HepG2 (cell line): ENCODE measurements at regions not wholly inside any gene's neighbourhood (a gene's known extent, or its start where the extent isn't known, plus 50 kb on each side); places are given as distances from the start of the nearest gene placed in this dataset.

Experiments used
- ATAC-seq: fragments of 200-7000 bp; cut with Tn5 transposase; 3 replicates; pipeline ENCODE4 v1.9.1; 2020; ENCODE audit warnings: mild to moderate bottlenecking, moderate library complexity
- BruUV-seq: library from RNA; stranded (reverse); fragments of 400-500 nt; replicated peaks from 2 replicates; lab custom pipeline; 2021; lab: Mats Ljungman, UMichigan
- CTCF ChIA-PET: fragments of 300-600 bp; formaldehyde crosslinking; extraction: SDS; loops from one replicate; lab custom pipeline; 2021; ENCODE audit warnings: low total read pairs, inconsistent platforms, low intra/inter-chr PET ratio; lab: Yijun Ruan, JAX
- POLR2A ChIA-PET: fragments of 350-600 bp; sonication (Branson Sonifier 250); formaldehyde crosslinking; loops from one replicate; lab custom pipeline; 2020; ENCODE audit warnings: antibody characterized with exemption, inconsistent platforms; lab: Yijun Ruan, JAX
- DNase-seq: peaks from one replicate; pipeline ENCODE4 v3.0.0-alpha.2; 2015; ENCODE audit warnings: low spot score
- FAIRE-seq: peaks from 3 replicates; lab custom pipeline; 2011; peaks lifted over from hg19 to GRCh38; lab: Jason Lieb, UNC
- H2AFZ ChIP-seq: one replicate; pipeline ENCODE4 v1.6.1; 2011; ENCODE audit warnings: low read length, inconsistent platforms
- H3K27ac ChIP-seq: fragments of 300-600 bp; 3 replicates; pipeline ENCODE4 v1.8.0; 2011; ENCODE audit warnings: mixed run types, mild to moderate bottlenecking, mixed read lengths, low read length, inconsistent platforms; ENCODE audit not compliant: insufficient read depth; ENCODE audit errors: extremely low read length
- H3K27me3 ChIP-seq, 2 experiments: fragments of 200-600 bp in 1 of 2; 2 replicates in 1 of 2; 3 replicates in 1 of 2; pipeline versions ENCODE4 v1.6.0 to v1.8.0; 2011; ENCODE audit warnings: low read length in 2 of 2, mild to moderate bottlenecking in 2 of 2, moderate library complexity in 2 of 2, inconsistent platforms in 1 of 2; ENCODE audit not compliant: insufficient read depth in 2 of 2, control insufficient read depth in 1 of 2
- H3K36me3 ChIP-seq, 2 experiments: fragments of 200-600 bp in 1 of 2; replicated peaks in 1 of 2; 2 replicates in 1 of 2; 3 replicates in 1 of 2; pipeline versions ENCODE4 v1.5.1 to v1.8.0; 2011; ENCODE audit warnings: low read length in 2 of 2, inconsistent platforms in 1 of 2; ENCODE audit not compliant: insufficient read depth in 2 of 2, control insufficient read depth in 1 of 2
- H3K4me1 ChIP-seq: 2 replicates; pipeline ENCODE4 v1.5.1; 2012; ENCODE audit warnings: low read length, inconsistent platforms; ENCODE audit not compliant: insufficient read depth
- H3K4me2 ChIP-seq: 2 replicates; pipeline ENCODE4 v1.6.0; 2011; ENCODE audit warnings: low read depth, low read length, inconsistent platforms
- H3K4me3 ChIP-seq, 3 experiments: fragments of 200-600 bp in 1 of 3; sonication (generic), shearing (Covaris generic) in 1 of 3; replicated peaks in 1 of 3; 2 replicates each; pipeline ENCODE4 v1.5.1; 2011 to 2016; ENCODE audit warnings: low read length in 3 of 3, inconsistent platforms in 2 of 3, low read depth in 2 of 3, mild to moderate bottlenecking in 2 of 3, control low read depth in 1 of 3, mixed read lengths in 1 of 3; ENCODE audit not compliant: insufficient read depth in 1 of 3
- H3K79me2 ChIP-seq: one replicate; pipeline ENCODE4 v1.6.1; 2011; ENCODE audit warnings: low read length, inconsistent platforms; ENCODE audit not compliant: insufficient read depth
- H3K9ac ChIP-seq: 2 replicates; pipeline ENCODE4 v1.6.0; 2011; ENCODE audit warnings: mild to moderate bottlenecking, low read depth, low read length, inconsistent platforms; ENCODE audit not compliant: insufficient read depth
- H3K9me3 ChIP-seq: 2 replicates; pipeline ENCODE4 v1.5.1; 2012; ENCODE audit warnings: mild to moderate bottlenecking, low read length
- H4K20me1 ChIP-seq: 2 replicates; pipeline ENCODE4 v1.6.0; 2011; ENCODE audit warnings: inconsistent platforms, mild to moderate bottlenecking, low read length, moderate library complexity; ENCODE audit not compliant: insufficient read depth
- ARHGAP35 ChIP-seq: sonication (generic); formaldehyde crosslinking; IDR thresholded peaks from 2 replicates; pipeline ENCODE4 v1.9.0; 2022; ENCODE audit warnings: mild to moderate bottlenecking, inconsistent platforms, moderate library complexity, missing genetic modification reagents, borderline replicate concordance
- FOXK1 ChIP-seq: sonication (generic); formaldehyde crosslinking; IDR thresholded peaks from 2 replicates; pipeline ENCODE4 v1.4.0; 2020; ENCODE audit warnings: low read depth, missing genetic modification reagents, borderline replicate concordance
- KLF6 ChIP-seq: IDR thresholded peaks from 2 replicates; pipeline ENCODE4 v1.8.0; 2016; ENCODE audit warnings: missing biosample characterization, missing genetic modification reagents
- MAFG ChIP-seq: sonication (generic); formaldehyde crosslinking; IDR thresholded peaks from 2 replicates; pipeline ENCODE4 v1.5.1; 2020; ENCODE audit warnings: mild to moderate bottlenecking, missing genetic modification reagents
- SIX4 ChIP-seq: sonication (generic); formaldehyde crosslinking; IDR thresholded peaks from 2 replicates; pipeline ENCODE4 v1.4.0; 2020; ENCODE audit warnings: missing genetic modification reagents
- SNAPC4 ChIP-seq: sonication (generic); formaldehyde crosslinking; IDR thresholded peaks from 2 replicates; pipeline ENCODE4 v1.4.0; 2020; ENCODE audit warnings: mild to moderate bottlenecking, missing genetic modification reagents
- ZNF567 ChIP-seq: sonication (generic); formaldehyde crosslinking; IDR thresholded peaks from 2 replicates; pipeline ENCODE4 v1.8.1; 2023; ENCODE audit warnings: mild to moderate bottlenecking, missing genetic modification reagents, borderline replicate concordance
- WGBS: methylation state at CpG from one replicate; pipeline ENCODE4 v1.1.6; 2017; ENCODE audit warnings: low lambda C conversion rate; 5-methylcytosine and 5-hydroxymethylcytosine counted together
- in situ Hi-C: cut with HindIII; loops from 2 replicates; pipeline ENCODE4 v1.10.0; 2017; ENCODE audit warnings: low pct_unique_long_range_greater_than_20kb; ENCODE audit not compliant: extremely low pct_ligation_motif_present
- intact Hi-C: fragments of 100-400 bp; cut with micrococcal nuclease; formaldehyde crosslinking; loops from one replicate; pipeline ENCODE4 v1.10.0; 2022; ENCODE audit not compliant: unreplicated experiment
- TF ChIP-seq, protein P1 (sequence below): sonication (generic); formaldehyde crosslinking; IDR thresholded peaks from 2 replicates; pipeline ENCODE4 v1.4.0; 2020; ENCODE audit warnings: missing genetic modification reagents, borderline replicate concordance
- TF ChIP-seq, protein P2 (sequence below), 2 experiments: fragments of 450-650 bp in 1 of 2; sonication (generic) in 1 of 2; formaldehyde crosslinking; IDR thresholded peaks; 2 replicates each; pipeline versions ENCODE4 v1.5.0 to v1.8.0; 2020 to 2022; ENCODE audit warnings: mild to moderate bottlenecking in 1 of 2, missing genetic modification reagents in 1 of 2
- TF ChIP-seq, protein P3 (sequence below): sonication (generic); formaldehyde crosslinking; IDR thresholded peaks from 2 replicates; pipeline ENCODE4 v1.9.0; 2021; ENCODE audit warnings: missing genetic modification reagents, borderline replicate concordance
- TF ChIP-seq, protein P4 (sequence below): IDR thresholded peaks from 2 replicates; pipeline ENCODE4 v1.6.1; 2018; ENCODE audit warnings: missing genetic modification reagents, mild to moderate bottlenecking, missing compliant biosample characterization

GRCh38 chr20:59398537-59399205 lies 98.3 kb downstream of the EDN3 start:
- no peak for FAIRE-seq
- no peak for DNase-seq
- H3K79me2 ChIP-seq, result no peaks in the 10 kb centered on the region
- H3K27ac ChIP-seq, result no peak overlapping the region
- H3K9ac ChIP-seq, result no peak overlapping the region
- no peaks in the 10 kb centered on the region for H3K4me1 ChIP-seq
- peaks cover 4% of the 10 kb centered on the region; the same call in 1 of the 2 replicates for H4K20me1 ChIP-seq
- H3K4me2 ChIP-seq, result no peak overlapping the region
- H3K36me3 ChIP-seq, result no peaks in the 10 kb centered on the region
- intact Hi-C loops, result no loop called here
- ChIA-PET POLR2A (no interaction called here), CTCF (no interaction called here)
- H3K9me3 ChIP-seq, result no peaks in the 10 kb centered on the region
- no peak overlapping the region for H3K4me3 ChIP-seq
- BruUV-seq, result no TSS peak
- ATAC-seq, result no peak
- peaks cover 6 to 70% of the 10 kb centered on the region in 2 experiments; a peak in 4 of 5 replicates for H3K27me3 ChIP-seq
- in situ Hi-C loops, result no loop called here
- under 1% methylated on average over 12 of the region's 12 CpGs for WGBS
- no peak overlapping the region for H2AFZ ChIP-seq
- TF ChIP-seq ARHGAP35 (CRISPR knock-in tag) (no peak), FOXK1 (CRISPR knock-in tag) (no peak), SNAPC4 (CRISPR knock-in tag) (no peak), ZNF567 (CRISPR knock-in tag) (no peak), MAFG (CRISPR knock-in tag) (no peak), KLF6 (CRISPR knock-in tag) (no peak), SIX4 (CRISPR knock-in tag) (no peak)
- TF ChIP-seq, protein P1, sequence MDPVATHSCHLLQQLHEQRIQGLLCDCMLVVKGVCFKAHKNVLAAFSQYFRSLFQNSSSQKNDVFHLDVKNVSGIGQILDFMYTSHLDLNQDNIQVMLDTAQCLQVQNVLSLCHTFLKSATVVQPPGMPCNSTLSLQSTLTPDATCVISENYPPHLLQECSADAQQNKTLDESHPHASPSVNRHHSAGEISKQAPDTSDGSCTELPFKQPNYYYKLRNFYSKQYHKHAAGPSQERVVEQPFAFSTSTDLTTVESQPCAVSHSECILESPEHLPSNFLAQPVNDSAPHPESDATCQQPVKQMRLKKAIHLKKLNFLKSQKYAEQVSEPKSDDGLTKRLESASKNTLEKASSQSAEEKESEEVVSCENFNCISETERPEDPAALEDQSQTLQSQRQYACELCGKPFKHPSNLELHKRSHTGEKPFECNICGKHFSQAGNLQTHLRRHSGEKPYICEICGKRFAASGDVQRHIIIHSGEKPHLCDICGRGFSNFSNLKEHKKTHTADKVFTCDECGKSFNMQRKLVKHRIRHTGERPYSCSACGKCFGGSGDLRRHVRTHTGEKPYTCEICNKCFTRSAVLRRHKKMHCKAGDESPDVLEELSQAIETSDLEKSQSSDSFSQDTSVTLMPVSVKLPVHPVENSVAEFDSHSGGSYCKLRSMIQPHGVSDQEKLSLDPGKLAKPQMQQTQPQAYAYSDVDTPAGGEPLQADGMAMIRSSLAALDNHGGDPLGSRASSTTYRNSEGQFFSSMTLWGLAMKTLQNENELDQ (CRISPR knock-in tag), result no peak
- TF ChIP-seq, protein P2, sequence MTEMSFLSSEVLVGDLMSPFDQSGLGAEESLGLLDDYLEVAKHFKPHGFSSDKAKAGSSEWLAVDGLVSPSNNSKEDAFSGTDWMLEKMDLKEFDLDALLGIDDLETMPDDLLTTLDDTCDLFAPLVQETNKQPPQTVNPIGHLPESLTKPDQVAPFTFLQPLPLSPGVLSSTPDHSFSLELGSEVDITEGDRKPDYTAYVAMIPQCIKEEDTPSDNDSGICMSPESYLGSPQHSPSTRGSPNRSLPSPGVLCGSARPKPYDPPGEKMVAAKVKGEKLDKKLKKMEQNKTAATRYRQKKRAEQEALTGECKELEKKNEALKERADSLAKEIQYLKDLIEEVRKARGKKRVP (CRISPR knock-in tag; IDR thresholded peaks at IDR 0.05), result no peak
- TF ChIP-seq, protein P3, sequence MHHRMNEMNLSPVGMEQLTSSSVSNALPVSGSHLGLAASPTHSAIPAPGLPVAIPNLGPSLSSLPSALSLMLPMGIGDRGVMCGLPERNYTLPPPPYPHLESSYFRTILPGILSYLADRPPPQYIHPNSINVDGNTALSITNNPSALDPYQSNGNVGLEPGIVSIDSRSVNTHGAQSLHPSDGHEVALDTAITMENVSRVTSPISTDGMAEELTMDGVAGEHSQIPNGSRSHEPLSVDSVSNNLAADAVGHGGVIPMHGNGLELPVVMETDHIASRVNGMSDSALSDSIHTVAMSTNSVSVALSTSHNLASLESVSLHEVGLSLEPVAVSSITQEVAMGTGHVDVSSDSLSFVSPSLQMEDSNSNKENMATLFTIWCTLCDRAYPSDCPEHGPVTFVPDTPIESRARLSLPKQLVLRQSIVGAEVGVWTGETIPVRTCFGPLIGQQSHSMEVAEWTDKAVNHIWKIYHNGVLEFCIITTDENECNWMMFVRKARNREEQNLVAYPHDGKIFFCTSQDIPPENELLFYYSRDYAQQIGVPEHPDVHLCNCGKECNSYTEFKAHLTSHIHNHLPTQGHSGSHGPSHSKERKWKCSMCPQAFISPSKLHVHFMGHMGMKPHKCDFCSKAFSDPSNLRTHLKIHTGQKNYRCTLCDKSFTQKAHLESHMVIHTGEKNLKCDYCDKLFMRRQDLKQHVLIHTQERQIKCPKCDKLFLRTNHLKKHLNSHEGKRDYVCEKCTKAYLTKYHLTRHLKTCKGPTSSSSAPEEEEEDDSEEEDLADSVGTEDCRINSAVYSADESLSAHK (CRISPR knock-in tag), result no peak
- TF ChIP-seq, protein P4, sequence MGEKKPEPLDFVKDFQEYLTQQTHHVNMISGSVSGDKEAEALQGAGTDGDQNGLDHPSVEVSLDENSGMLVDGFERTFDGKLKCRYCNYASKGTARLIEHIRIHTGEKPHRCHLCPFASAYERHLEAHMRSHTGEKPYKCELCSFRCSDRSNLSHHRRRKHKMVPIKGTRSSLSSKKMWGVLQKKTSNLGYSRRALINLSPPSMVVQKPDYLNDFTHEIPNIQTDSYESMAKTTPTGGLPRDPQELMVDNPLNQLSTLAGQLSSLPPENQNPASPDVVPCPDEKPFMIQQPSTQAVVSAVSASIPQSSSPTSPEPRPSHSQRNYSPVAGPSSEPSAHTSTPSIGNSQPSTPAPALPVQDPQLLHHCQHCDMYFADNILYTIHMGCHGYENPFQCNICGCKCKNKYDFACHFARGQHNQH (CRISPR knock-in tag), result no peak
